GM21447 (cell line): ENCODE measurements at regions not wholly inside any gene's neighbourhood (a gene's known extent, or its start where the extent isn't known, plus 50 kb on each side); places are given as distances from the start of the nearest gene placed in this dataset.
A peak's percentile ranks its signal among the peaks of the same experiment; 100 is the strongest.

Source experiments
- ATAC-seq: cut with Tn5 transposase; IDR thresholded peaks from one replicate; pipeline ENCODE4 v1.9.1; 2021; ENCODE audit not compliant: unreplicated experiment

- no peak for ATAC-seq
Measured at GRCh38 chr6:132934496-132934895, 120.1 kb downstream of the RPS12 start.

- no peak for ATAC-seq
Measured at GRCh38 chr6:132936646-132937045, 122.3 kb downstream of the RPS12 start.

- ATAC-seq, result no peak
Measured at GRCh38 chr6:132937466-132937906, 123.1 kb downstream of the RPS12 start.

- no peak for ATAC-seq
Measured at GRCh38 chr6:132948889-132949288, 134.5 kb downstream of the RPS12 start.

GRCh38 chr6:132950566-132950965 lies 136.2 kb downstream of the RPS12 start:
- ATAC-seq, result no peak

GRCh38 chr6:132952031-132952867 lies 137.9 kb downstream of the RPS12 start:
- ATAC-seq, result no peak

- no peak for ATAC-seq
Measured at GRCh38 chr6:132952986-132953385, 138.6 kb downstream of the RPS12 start.

- ATAC-seq, result no peak
Measured at GRCh38 chr6:132954222-132954621, 139.9 kb downstream of the RPS12 start.

- ATAC-seq, result no peak
Measured at GRCh38 chr6:132954936-132955335, 140.6 kb downstream of the RPS12 start.

- ATAC-seq, result no peak
Measured at GRCh38 chr6:132959639-132960326, 145.4 kb downstream of the RPS12 start.

GRCh38 chr6:132960720-132961119 lies 146.4 kb downstream of the RPS12 start:
- ATAC-seq, result no peak

- no peak for ATAC-seq
Measured at GRCh38 chr6:132961122-132961521, 146.8 kb downstream of the RPS12 start.

- no peak for ATAC-seq
Measured at GRCh38 chr6:132961610-132962009, 147.2 kb downstream of the RPS12 start.

GRCh38 chr6:132962936-132963868 lies 148.8 kb downstream of the RPS12 start:
- ATAC-seq, result peak; percentile 73

- no peak for ATAC-seq
Measured at GRCh38 chr6:132964101-132964867, 149.9 kb downstream of the RPS12 start.

- no peak for ATAC-seq
Measured at GRCh38 chr6:132964868-132965382, 150.6 kb downstream of the RPS12 start.

- no peak for ATAC-seq
Measured at GRCh38 chr6:132967871-132968270, 153.5 kb downstream of the RPS12 start.

- ATAC-seq, result no peak
Measured at GRCh38 chr6:132968419-132968950, 154.1 kb downstream of the RPS12 start.

GRCh38 chr6:132969196-132969595 lies 154.8 kb downstream of the RPS12 start:
- no peak for ATAC-seq

GRCh38 chr6:132971676-132972075 lies 157.3 kb downstream of the RPS12 start:
- ATAC-seq, result no peak
